GM06990 (cell line): ENCODE measurements at regions not wholly inside any gene's neighbourhood (a gene's known extent, or its start where the extent isn't known, plus 50 kb on each side); places are given as distances from the start of the nearest gene placed in this dataset.
"Not testable (repeated sequence)": the region's sequence is repeated elsewhere in the genome, so short reads cannot be mapped to it uniquely, and the experiment has no call there.

Experiments used
- DNase-seq: peaks from one replicate; pipeline ENCODE4 v3.0.0-alpha.2; 2011; ENCODE audit not compliant: insufficient read length; ENCODE audit errors: extremely low read depth
- H3K27me3 ChIP-seq: replicated peaks from 2 replicates; pipeline ENCODE4 v1.6.0; 2011; ENCODE audit warnings: low read length; ENCODE audit not compliant: control insufficient read depth, insufficient read depth
- H3K36me3 ChIP-seq: 2 replicates; pipeline ENCODE4 v1.5.1; 2011; ENCODE audit warnings: low read length; ENCODE audit not compliant: control insufficient read depth, insufficient read depth
- H3K4me3 ChIP-seq: replicated peaks from 2 replicates; pipeline ENCODE4 v1.5.1; 2011; ENCODE audit warnings: low read depth, mild to moderate bottlenecking, control low read depth, low read length
- TF ChIP-seq, protein P1 (sequence below): IDR thresholded peaks from 2 replicates; pipeline ENCODE4 v1.5.1; 2011; ENCODE audit warnings: low read length, control low read depth, mild to moderate bottlenecking, inconsistent platforms; ENCODE audit not compliant: insufficient read depth, poor library complexity, severe bottlenecking

DNA sequence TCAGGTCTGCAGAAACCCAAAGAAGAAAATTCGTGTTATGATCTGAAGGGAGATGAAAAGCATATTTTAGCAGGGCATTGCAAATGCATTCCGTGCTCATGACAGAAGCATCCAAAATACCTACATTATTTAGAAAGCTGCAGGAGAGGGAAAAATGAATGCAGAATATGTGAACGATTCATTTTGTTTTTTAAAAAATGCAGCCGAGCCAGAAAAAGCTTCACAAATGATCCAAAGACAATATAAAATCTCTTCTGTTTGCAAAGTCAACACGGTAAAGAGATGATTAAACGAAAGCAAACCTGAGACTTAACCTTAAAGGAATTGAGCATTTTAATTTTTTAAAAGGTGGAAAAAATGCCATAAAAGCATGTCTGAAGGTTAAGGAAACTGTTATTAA is 136.1 kb upstream of the SULF2 start:
- DNase-seq: no peak
- Histone ChIP-seq H3K36me3 (no peaks in the 10 kb centered on the region), H3K4me3 (no peak overlapping the region), H3K27me3 (no peaks in the 10 kb centered on the region)
- TF ChIP-seq, protein P1, sequence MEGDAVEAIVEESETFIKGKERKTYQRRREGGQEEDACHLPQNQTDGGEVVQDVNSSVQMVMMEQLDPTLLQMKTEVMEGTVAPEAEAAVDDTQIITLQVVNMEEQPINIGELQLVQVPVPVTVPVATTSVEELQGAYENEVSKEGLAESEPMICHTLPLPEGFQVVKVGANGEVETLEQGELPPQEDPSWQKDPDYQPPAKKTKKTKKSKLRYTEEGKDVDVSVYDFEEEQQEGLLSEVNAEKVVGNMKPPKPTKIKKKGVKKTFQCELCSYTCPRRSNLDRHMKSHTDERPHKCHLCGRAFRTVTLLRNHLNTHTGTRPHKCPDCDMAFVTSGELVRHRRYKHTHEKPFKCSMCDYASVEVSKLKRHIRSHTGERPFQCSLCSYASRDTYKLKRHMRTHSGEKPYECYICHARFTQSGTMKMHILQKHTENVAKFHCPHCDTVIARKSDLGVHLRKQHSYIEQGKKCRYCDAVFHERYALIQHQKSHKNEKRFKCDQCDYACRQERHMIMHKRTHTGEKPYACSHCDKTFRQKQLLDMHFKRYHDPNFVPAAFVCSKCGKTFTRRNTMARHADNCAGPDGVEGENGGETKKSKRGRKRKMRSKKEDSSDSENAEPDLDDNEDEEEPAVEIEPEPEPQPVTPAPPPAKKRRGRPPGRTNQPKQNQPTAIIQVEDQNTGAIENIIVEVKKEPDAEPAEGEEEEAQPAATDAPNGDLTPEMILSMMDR: no peak

DNA sequence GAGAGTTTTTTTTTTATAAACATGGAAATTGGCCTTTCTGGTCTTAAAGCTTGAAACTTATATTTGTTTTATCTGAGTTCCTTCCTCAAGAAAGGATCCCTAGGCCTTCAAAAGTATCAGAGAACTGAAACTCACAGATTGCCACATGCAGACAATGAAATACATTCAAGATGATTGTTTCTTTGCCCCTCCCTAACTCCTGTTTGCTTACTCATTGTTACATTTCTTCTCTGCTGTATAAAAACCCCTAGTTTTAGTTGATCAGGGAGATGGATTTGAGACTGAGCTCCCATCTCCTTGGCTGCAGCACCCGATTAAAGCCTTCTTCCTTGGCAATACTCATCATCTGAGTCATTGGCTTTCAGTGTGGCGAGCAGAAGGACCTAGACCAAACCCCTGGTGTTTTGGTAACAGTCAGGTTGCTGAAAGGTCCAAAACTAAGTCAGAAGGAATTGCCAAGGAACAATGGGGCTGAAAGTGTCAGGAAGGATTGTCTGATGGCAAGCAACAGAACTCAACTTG is 132.3 kb upstream of the SULF2 start:
- Histone ChIP-seq H3K27me3 (no peaks in the 10 kb centered on the region), H3K36me3 (no peaks in the 10 kb centered on the region), H3K4me3 (no peak overlapping the region)
- TF ChIP-seq, protein P1: no peak
- no peak for DNase-seq

DNA sequence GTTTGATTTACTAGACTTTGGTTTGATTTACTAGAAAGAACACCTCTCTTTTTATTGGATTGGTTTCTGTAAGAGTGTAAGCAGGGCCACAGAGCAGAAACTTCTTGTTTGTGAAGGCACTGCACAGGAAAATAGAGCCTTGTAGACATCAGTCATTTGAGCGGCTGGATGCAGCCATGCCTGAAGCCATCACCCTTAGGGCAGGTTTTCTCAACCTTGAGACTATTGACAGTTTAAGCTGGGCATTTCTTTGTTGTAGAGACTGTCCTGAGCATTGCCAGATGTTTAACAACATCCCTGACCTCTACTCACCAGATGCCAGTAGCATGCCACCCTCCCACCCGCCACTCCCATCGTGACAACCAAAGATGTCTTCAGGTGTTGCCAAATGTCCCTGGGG is 130.2 kb upstream of the SULF2 start:
- H3K36me3 ChIP-seq: no peaks in the 10 kb centered on the region
- TF ChIP-seq, protein P1: no peak
- no peak overlapping the region for H3K4me3 ChIP-seq

DNA sequence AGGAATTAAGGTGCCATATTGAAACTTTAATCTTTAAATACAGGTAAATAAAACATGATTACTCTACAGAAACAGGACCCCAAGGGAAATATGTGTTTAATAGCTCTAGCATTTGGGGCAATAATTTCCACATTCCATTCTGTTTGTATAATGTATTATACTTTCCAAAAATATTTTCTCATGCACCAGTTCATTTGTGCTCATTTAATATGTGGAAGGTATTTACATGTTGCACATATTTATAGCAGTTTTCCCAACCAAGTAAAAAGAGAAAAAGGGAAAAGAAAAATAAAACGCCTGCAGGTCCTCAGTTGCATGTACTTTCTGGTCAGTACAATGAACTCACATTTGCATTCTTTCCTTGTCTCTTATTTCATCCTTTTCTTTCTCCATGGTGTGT is 129.5 kb upstream of the SULF2 start:
- Histone ChIP-seq H3K27me3 (no peaks in the 10 kb centered on the region), H3K36me3 (no peaks in the 10 kb centered on the region), H3K4me3 (no peak overlapping the region)
- DNase-seq: no peak
- TF ChIP-seq, protein P1: no peak

More for the DNA sequence above, 130.2 kb upstream of the SULF2 start:
- DNase-seq: no peak
- H3K27me3 ChIP-seq: no peaks in the 10 kb centered on the region

DNA sequence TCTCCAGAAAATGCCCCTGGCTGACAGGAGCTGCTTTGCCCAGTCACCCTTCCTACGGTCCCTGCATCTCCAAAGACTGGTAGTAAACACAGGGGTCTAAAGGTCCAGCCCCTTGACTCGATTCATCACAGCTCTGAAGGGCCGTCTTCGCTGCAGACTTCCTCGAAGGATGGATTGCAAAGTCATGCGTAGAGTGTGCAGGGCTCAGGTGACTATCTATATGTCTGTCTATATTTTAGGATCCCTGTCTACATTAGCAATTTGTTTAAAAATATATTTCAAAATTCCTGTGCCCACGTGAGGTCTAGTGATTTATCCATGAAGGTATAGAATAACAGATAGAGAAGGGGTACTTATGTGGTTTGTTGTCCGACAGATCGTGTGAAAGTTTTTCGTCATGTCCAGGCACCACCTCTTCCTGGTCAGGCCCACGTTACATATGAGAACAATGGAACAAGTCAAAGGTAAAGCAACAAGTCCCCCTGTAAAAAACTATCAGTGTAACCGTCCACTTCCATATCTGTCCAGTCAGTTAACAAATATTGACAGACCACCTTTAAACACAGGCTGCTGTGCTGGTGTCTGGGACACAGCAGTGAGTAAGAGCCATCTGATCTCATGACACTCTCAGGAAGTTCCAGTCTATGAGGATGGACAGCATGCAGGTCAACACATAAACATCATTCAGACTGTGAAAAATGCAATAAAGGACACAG is 127.7 kb upstream of the SULF2 start:
- not testable (repeated sequence) for DNase-seq, H3K4me3 ChIP-seq, H3K27me3 ChIP-seq, H3K36me3 ChIP-seq

DNA sequence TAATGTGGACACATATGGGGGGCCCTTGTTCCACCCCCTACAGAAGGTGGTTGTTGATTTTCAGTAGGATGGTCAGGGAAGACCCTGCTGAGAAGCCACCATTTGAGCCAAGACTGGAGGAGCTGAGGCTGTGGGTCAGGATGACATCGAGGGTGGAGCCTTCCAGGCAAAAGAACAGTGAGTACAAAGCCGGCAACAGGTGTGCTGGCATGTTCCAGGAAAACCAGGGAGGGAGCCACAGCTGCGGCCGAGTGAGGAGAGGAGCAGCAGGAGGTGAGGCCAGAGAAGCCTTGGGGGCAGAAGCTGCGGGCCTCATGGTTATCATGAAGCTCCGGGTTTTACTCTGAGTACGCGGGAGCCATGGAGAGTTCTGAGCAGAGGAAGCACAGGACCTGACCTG is 126.9 kb upstream of the SULF2 start:
- not testable (repeated sequence) for H3K27me3 ChIP-seq, DNase-seq, H3K4me3 ChIP-seq, H3K36me3 ChIP-seq

DNA sequence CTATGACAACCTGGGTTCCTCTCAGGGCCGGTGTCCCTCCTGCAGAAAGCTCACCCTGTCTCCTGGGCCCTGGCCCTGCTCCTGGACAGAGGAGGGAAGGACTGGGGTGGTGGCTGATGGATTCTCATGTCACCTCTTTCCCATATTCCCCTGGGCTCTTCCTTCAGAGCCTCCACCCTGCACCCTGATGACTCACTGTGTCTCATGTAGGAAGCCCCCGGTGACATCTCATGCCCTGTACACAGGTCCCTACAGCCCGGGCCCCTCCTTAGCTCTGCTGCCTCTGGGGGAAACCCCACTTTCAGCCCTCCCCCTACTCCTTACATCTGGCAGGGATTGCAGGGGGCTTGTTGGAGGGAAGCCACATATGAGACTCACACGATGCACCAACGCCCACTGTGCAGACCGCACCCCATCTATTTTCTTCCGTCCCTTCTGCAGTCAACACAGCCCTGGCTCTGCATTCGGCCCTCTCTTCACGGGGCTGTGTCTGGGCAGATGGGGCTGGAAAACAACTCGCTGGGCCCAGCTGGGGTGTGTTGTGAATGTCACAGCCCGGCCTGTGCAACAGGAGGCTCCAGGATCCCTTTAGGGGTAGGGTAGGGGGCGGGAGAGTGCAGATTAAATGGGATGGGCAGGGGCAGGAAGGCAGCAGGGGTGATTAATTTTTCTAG is 124.6 kb upstream of the SULF2 start:
- not testable (repeated sequence) for H3K36me3 ChIP-seq, H3K27me3 ChIP-seq, H3K4me3 ChIP-seq, DNase-seq

DNA sequence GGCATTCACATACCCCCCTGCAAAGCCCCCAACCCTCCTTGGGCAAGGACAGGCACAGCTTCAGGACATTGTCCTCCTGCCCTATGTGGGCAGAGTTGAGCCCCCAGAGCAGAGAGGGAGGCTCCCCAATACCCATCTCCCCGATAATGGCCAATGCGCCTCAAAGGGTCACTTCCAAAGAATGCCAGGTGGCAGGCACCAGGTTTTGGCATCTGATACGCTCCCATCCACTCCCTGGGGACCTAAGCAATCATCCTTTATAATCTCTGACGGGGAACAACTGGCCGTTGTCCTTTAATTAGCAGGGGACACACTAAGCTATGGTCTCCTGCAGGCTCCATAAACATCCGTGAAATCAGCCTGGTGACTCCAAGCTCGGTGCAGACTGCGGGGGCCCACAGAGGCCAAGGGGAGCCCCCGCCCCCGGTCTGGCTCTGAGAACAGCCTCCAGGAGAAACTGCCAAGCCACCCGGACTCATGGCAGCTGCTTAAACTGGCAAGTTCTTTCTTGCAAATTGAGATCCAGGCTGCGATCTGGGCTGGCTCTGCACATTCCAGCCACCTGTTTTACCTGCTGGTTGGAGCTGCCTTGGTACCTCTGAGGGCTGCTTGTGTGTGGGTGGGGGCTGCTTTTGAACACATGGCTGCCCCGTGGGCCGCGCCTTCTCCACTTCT is 123.2 kb upstream of the SULF2 start:
- not testable (repeated sequence) for DNase-seq, H3K4me3 ChIP-seq, H3K36me3 ChIP-seq, H3K27me3 ChIP-seq

DNA sequence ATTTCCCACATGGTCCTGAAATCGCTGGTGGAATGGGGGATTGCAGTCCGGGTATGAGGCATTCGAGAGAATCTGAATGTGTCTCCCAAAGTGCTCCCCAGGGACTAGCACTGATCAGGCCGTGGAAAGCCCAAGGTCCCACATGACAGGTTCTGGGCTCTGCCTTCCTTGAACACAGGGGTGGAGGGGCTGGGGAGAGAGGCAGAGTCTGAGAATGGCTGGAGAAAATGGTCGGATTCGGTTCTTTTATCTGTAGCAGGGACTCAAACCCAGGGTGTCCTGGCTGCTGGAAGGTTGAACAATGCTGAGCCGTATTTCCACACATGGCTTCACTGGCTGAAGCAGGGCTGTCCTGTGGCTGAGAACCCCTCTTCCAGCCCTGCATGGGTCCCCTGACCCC is 122.7 kb upstream of the SULF2 start:
- H3K27me3 ChIP-seq, H3K36me3 ChIP-seq, DNase-seq, H3K4me3 ChIP-seq: not testable (repeated sequence)
